ENCODE measurements at regions not wholly inside any gene's neighbourhood (a gene's known extent, or its start where the extent isn't known, plus 50 kb on each side); places are given as distances from the start of the nearest gene placed in this dataset.

- TF ChIP-seq CTCF (IDR thresholded peaks at IDR 0.05) (no peak), POLR2AphosphoS5 (IDR thresholded peaks at IDR 0.05) (no peak)
Measured at GRCh38 chr11:15758857-15759465, 597.4 kb downstream of the SOX6 start.
